SK-N-MC (cell line): ENCODE measurements at regions not wholly inside any gene's neighbourhood (a gene's known extent, or its start where the extent isn't known, plus 50 kb on each side); places are given as distances from the start of the nearest gene placed in this dataset.

Experiments
- EZH2 ChIP-seq: fragments of 200-600 bp; sonication (generic); IDR thresholded peaks from one replicate; pipeline ENCODE4 v1.6.1; 2017; ENCODE audit warnings: antibody characterized with exemption
- POLR2AphosphoS5 ChIP-seq: IDR thresholded peaks from 2 replicates; pipeline ENCODE4 v1.6.1; 2012; ENCODE audit warnings: mild to moderate bottlenecking, low read depth, low read length, borderline replicate concordance

DNA sequence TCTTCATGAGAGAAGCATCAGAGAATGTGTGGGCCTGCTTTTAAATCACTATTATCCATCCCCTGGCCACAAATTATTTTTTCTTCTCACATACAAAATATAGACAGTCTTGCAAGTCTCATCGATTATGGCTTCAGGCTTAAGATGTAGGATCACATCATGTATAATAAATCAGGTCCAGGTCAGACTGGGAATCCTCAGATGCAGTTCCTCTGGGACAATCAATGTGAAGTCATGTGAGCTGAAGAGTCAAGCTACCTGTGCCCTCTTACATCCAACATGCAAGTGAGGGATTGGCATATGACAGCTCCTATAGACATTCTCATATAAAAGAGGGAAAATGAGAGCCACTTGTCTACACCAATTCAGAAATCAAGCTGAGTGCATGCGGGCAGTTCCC is 631.8 kb downstream of the PTPRU start:
- TF ChIP-seq EZH2 (no peak), POLR2AphosphoS5 (no peak)
